ENCODE measurements at regions not wholly inside any gene's neighbourhood (a gene's known extent, or its start where the extent isn't known, plus 50 kb on each side); places are given as distances from the start of the nearest gene placed in this dataset.

DNA sequence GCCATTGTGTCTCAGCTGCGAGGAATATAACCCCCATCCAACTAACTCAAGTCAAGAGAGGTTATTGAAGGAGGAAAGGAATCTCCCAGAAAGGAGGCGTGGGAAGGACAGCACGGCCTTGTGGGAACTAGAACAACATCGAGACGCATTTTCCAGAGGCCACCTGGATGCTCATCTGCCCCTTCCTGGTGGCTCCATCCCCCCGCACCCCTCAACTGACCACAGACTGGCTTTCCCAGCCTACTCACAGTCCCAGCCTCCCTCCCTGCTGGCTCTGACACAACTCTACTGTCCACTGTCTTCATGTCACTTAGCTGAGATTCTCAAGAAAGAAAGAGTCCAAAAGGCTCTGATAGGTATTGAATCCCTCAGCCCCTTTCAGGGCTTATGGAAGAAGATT lies 66.0 kb upstream of the CLMN start:
- TF ChIP-seq, protein P1, sequence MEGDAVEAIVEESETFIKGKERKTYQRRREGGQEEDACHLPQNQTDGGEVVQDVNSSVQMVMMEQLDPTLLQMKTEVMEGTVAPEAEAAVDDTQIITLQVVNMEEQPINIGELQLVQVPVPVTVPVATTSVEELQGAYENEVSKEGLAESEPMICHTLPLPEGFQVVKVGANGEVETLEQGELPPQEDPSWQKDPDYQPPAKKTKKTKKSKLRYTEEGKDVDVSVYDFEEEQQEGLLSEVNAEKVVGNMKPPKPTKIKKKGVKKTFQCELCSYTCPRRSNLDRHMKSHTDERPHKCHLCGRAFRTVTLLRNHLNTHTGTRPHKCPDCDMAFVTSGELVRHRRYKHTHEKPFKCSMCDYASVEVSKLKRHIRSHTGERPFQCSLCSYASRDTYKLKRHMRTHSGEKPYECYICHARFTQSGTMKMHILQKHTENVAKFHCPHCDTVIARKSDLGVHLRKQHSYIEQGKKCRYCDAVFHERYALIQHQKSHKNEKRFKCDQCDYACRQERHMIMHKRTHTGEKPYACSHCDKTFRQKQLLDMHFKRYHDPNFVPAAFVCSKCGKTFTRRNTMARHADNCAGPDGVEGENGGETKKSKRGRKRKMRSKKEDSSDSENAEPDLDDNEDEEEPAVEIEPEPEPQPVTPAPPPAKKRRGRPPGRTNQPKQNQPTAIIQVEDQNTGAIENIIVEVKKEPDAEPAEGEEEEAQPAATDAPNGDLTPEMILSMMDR (IDR thresholded peaks at IDR 0.05): no peak
- TF ChIP-seq POLR2A (IDR thresholded peaks at IDR 0.05): no peak
- DNase-seq: no peak
- no peaks in the 10 kb centered on the region for H3K36me3 ChIP-seq
- no peaks in the 10 kb centered on the region for H3K27me3 ChIP-seq
- H3K4me3 ChIP-seq: no peak overlapping the region
- H3K27ac ChIP-seq: no peak overlapping the region
- peaks cover 0 to 2% (median 0%) of the 10 kb centered on the region in 4 donors for H3K9me3 ChIP-seq
- H3K4me1 ChIP-seq: no peaks in the 10 kb centered on the region

DNA sequence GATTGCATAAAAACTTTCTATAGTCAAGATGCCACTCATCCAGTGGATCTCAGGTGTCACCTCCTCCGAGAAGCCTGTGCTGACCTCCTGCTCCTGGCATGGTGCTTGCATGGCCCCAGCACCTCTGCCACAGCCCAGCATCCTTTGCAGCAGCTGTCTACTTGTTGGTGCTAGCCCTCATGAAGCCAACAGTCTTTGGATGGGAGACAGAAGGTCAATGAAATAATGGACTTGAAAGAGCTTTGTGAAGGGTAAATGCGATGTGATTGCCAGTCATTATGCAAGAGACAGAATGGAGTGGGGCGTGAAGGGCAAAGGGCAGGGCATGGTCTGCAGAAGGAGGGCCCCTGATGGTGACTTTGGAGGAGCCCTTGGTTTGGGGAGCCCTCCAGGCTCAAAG lies 63.0 kb upstream of the CLMN start:
- Histone ChIP-seq H3K4me1 (no peaks in the 10 kb centered on the region), H3K36me3 (no peaks in the 10 kb centered on the region), H3K4me3 (no peak overlapping the region), H3K9me3 (peaks cover 0 to 17% (median 0%) of the 10 kb centered on the region in 4 donors), H3K27me3 (no peaks in the 10 kb centered on the region), H3K27ac (no peak overlapping the region)
- DNase-seq: no peak
- TF ChIP-seq, protein P1 (IDR thresholded peaks at IDR 0.05): no peak
- no peak for TF ChIP-seq POLR2A (IDR thresholded peaks at IDR 0.05)

DNA sequence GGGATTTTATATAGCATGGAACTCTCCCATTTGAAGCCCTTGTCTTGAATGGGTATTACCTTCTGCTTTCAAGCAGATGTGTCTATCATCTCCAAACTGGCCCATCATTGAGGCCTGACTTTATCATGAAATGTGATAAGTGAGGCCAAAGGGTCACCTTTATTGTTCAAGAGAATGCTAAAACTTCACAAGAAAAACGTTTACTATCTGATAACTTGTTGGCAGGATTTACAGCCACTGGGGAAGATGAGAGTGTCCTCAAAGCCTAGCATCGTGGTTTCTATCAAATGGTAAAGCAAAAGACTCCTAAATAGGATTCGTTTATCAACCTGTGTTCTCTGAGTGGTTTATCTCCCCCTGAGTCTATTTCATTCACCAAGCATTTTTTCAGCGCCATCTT lies 62.0 kb upstream of the CLMN start:
- Histone ChIP-seq H3K4me1 (no peaks in the 10 kb centered on the region), H3K4me3 (no peak overlapping the region), H3K9me3 (peaks cover 0 to 17% (median 0%) of the 10 kb centered on the region in 4 donors), H3K36me3 (no peaks in the 10 kb centered on the region), H3K27me3 (no peaks in the 10 kb centered on the region), H3K27ac (no peak overlapping the region)
- TF ChIP-seq, protein P1 (IDR thresholded peaks at IDR 0.05): no peak
- DNase-seq: no peak

DNA sequence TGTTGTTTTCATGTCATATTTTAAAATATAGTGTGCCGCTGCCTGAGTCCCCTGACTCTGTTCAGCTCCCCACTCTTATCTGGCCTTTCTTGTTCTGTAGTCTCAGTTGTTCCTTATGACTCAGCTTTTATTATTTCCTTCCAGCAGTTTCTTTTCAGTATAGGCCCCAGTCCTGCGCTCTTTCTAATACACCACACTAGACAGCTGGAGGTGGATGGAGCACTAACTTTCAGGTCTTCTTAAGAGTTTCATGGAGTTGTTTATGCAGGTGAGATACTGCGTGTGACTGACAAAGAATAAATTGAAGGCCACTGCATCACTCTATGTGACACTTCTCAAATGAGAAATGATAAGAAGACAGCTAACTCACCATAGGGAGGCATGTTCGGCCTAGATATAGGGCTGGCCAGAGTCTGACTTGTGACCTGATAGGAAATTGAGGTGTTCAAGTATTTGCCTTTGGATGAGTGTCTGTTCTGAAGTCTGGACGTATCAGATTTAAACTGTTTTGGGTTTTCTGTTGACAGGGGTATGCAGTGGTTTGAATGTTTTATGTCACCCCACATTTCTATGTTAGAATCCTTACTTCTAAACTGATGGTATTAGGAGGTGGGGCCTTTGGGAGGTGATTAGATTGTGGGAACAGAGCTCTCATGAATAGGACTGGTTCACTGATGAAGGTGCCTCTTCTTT lies 60.8 kb upstream of the CLMN start:
- no peak for DNase-seq
- no peak for TF ChIP-seq POLR2A (IDR thresholded peaks at IDR 0.05)
- TF ChIP-seq, protein P1 (IDR thresholded peaks at IDR 0.05): no peak
- Histone ChIP-seq H3K4me1 (no peaks in the 10 kb centered on the region), H3K4me3 (no peak overlapping the region), H3K9me3 (peaks cover 0 to 17% (median 0%) of the 10 kb centered on the region in 4 donors), H3K27ac (no peak overlapping the region), H3K36me3 (no peaks in the 10 kb centered on the region), H3K27me3 (no peaks in the 10 kb centered on the region)

DNA sequence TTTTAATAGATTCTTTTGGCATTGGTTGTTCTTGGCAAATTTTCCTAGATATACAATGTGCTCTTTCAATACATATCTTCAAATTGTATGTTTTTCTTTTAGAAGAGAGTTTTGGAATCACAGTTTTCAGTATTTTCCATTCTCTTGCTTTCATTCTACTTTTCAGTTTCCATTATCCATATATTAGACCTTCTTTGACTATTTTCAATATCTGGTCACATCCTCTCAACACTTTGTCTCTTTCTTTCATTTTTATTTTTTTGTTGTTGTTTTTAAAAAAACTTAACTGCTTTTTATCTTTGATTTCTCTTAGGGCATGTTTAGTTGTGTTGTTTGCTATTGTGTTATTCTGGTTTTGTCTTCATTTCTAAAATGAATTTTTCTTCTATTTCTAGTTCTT lies 59.9 kb upstream of the CLMN start:
- H3K36me3 ChIP-seq: no peaks in the 10 kb centered on the region
- no peaks in the 10 kb centered on the region for H3K4me1 ChIP-seq
- peaks cover 0 to 17% (median 0%) of the 10 kb centered on the region in 4 donors for H3K9me3 ChIP-seq
- H3K27ac ChIP-seq: no peak overlapping the region
- TF ChIP-seq, protein P1 (IDR thresholded peaks at IDR 0.05): no peak
- TF ChIP-seq POLR2A (IDR thresholded peaks at IDR 0.05): no peak
- H3K27me3 ChIP-seq: no peaks in the 10 kb centered on the region
- DNase-seq: no peak
- H3K4me3 ChIP-seq: no peak overlapping the region
